SU-DHL-6 (cell line): ENCODE measurements at regions not wholly inside any gene's neighbourhood (a gene's known extent, or its start where the extent isn't known, plus 50 kb on each side); places are given as distances from the start of the nearest gene placed in this dataset.

Experiments
- CTCF ChIP-seq: fragments of 200-600 bp; sonication (generic); IDR thresholded peaks from one replicate; pipeline ENCODE4 v1.5.1; 2017; ENCODE audit warnings: antibody characterized with exemption, mild to moderate bottlenecking, low read length, moderate library complexity; ENCODE audit not compliant: insufficient read depth, poor library complexity, severe bottlenecking
- EZH2phosphoT487 ChIP-seq: fragments of 200-600 bp; sonication (generic), shearing (Covaris generic); conservative IDR thresholded peaks from 2 replicates; pipeline ENCODE4 v1.6.1; 2018; ENCODE audit warnings: mild to moderate bottlenecking, antibody characterized with exemption, low read length, moderate library complexity, mixed read lengths

- TF ChIP-seq CTCF (no peak), EZH2phosphoT487 (no peak)
These were observed 1074.7 kb downstream of the ADGRL3 start for GRCh38 chr4:62274782-62275181.
